ENCODE measurements at regions not wholly inside any gene's neighbourhood (a gene's known extent, or its start where the extent isn't known, plus 50 kb on each side); places are given as distances from the start of the nearest gene placed in this dataset.

DNA sequence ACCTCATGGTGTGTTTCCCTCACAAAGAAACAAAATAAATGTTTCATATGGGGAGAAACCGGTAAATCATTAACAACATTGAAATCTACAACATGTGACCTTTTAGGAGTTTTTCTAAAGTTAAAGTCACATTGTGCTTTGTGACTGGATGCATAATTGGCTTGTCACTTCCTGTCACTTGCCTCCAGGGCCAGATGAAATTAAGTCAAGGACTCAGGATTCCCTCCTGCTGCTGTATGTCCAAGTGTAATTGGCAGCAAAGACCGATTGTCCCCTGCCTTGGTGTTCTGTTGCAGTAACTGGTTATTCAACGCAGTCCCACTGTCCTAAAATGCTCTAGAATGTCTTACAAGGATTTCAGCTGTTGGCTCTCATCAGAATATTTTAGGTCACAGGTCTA lies 448.2 kb downstream of the LIG4 start:
- DNase-seq (ENCODE audit: low read depth in 1 of 2, low spot score in 1 of 2) = no peak

DNA sequence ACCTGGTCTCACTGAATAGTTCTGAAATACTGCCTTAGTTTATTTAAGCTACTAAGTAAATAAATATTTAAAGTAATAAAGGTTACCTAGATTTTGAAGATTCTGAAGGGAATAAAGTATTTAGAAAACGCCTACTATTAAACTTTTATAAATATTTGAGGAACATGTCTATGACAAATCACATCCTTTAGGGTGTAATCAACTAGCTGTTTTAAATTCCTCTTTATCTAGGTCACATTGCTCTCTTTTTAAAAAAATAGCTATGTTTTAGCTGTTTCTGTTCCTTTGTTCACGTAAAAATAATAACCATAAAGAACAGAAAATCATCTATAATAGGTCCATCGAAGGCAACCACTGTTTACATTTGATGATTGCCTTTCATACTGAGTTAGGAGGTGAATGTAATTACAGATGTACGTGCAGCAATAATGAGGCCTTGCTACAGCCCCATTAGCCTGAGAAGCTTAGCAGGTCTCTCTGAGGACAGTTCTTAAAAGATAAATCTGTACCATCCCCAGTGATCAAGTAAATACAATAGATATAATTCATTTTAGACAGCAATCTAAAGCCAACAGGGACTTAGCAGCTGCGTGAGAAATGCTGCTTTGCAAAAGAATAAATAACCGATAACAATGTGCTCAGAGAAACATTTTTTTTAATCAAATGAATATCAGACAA lies 449.5 kb downstream of the LIG4 start:
- no peak for DNase-seq (ENCODE audit: low read depth in 1 of 2, low spot score in 1 of 2)

DNA sequence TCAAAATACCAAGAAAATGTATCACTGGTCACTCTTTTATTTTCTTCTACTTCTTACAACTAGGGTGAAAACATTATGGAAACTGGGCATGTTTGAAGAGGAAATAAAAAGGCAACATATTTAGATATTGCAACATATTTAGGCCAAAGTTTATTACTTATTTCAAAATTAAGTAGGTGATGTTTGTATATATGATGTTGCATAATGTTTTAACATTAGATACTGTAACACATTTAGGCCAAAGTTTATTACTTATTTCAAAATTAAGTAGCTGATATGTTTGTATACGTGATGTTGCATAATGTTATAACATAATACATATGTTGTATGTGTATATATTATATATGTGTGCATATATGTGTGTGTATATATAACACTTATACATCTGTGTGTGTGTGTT lies 451.3 kb downstream of the LIG4 start:
- no peak for DNase-seq (ENCODE audit: low read depth in 1 of 2, low spot score in 1 of 2)

DNA sequence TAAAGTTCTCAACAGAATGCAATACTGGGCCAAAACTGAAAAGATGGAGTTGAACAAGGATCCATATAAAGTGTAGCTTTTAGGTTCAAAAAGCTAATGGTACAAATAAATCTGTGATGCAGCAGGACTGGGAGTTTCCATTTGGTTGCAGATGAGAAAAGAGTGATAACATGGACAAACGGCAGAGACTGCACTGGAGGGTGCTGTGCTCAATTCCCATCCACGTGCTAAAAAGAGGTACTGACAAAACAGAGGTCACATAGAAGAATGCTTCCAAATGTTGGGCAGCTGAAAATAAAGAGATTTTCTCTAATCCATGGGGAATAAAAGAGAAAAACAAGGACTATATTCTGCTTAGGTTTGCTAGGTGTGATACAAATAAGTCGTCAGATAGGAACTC lies 461.6 kb downstream of the LIG4 start:
- no peak for DNase-seq (ENCODE audit: low read depth in 1 of 2, low spot score in 1 of 2)

DNA sequence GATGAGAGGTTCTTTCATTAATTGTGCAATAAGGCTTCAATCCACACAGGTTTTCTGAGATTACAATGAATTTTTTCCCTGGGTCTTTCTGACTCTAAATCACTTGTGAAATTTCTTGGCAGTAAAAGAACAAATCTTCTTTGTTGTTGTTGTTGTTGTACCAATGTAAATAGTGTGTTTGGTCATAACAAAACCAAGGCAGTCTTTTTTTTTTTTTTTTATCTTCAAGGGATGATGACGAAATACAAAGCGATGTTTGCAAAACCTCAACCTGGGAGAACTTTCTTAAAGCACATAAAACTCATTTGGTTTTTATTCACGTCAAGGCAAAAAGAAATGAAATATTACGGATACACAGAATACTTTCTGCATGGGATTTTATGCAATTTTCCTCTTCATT lies 462.0 kb downstream of the LIG4 start:
- no peak for DNase-seq (ENCODE audit: low read depth in 1 of 2, low spot score in 1 of 2)

DNA sequence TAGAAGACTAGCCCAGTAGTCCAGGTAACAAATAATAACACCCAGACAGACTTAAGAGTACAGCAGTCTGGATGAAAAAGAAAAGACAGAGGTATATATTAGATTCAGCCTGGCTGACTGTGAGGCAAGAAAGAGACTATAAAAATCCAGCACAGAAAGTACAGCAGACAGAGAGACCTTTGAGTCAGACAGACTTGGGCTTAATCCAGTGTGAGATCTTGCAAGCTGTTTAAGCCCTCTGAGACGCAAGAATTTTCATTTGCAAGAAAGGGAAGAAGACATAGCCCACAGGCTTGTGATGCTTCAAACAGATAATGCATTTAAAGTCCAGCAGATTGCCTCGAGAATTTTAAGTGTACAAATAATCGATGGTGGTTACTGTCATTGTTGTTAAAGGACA lies 471.4 kb downstream of the LIG4 start:
- DNase-seq (ENCODE audit: low read depth in 1 of 2, low spot score in 1 of 2) = no peak

DNA sequence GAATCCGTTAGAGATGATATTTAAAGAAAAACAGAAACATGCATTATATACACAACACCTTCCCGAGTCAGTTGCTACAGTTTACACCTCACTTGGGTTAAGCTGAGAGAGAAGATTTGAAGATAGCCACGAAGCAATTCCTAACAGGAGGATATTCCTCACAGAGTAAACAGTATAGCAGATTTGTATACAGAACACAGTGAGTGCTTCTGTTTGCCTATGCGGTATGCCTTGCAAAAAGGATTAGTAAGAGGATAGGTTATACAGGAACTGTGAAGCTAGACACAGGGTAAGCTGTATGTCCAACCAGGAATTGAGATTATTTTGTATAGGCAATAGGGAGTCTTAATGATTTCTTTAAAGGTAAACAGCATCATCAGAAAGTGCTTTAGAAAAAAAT lies 471.8 kb downstream of the LIG4 start:
- DNase-seq (ENCODE audit: low read depth in 1 of 2, low spot score in 1 of 2) = no peak

DNA sequence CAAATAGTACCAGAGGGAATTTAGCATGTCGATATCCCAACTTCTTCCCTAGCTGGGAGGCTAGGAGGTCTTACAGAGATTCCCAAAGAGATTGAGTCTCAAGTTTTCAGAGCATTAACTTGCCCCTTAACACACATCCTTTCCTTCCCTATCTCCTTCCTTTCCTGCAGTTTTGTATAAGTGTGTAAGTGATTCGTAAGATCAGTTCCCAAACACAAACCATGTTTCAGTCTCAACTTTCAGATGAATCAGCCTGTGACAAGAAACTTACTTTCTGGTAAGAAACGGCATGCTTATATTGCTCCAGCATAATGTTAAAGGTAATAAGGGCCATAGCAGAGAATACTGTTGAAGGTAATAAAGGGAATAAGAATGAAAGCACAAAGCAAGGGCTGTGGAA lies 472.2 kb downstream of the LIG4 start:
- DNase-seq (ENCODE audit: low read depth in 1 of 2, low spot score in 1 of 2) = no peak

DNA sequence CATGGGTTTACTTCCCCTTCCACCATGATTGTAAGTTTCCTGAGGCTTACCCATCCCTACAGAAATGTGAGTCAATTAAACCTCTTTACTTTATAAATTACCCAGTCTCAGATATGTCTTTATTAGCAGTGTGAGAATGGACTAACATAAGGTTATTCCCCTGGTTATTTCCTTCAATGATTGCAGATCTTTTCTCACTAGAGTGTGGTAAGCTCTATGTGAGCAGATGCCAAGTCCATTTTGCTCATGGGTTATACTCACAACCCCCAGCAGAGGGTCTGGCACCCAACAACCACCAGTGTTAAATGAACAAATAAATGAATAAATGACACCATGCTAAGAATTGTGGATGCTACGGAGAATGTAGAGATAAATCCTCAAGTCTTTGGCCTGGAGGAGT lies 472.8 kb downstream of the LIG4 start:
- DNase-seq (ENCODE audit: low read depth in 1 of 2, low spot score in 1 of 2) = no peak

DNA sequence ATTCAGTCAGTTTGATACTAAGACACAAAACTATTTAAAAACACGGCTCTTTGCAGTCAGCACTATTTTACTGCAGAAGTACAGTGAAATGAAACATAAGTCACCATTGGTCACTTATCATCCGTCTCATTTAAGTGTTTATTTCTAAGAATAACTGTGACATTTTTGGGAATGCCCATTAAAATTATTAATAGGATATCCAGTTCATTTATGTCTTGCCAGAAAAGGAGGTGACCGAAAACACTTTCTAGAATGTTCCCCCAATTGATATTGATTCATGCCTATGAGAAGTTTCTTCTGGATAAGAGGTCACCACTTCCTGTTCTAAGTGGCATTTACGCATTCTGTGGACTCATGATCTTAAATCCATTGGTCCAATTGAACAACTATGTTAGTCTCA lies 477.3 kb downstream of the LIG4 start:
- DNase-seq (ENCODE audit: low read depth in 1 of 2, low spot score in 1 of 2) = no peak

DNA sequence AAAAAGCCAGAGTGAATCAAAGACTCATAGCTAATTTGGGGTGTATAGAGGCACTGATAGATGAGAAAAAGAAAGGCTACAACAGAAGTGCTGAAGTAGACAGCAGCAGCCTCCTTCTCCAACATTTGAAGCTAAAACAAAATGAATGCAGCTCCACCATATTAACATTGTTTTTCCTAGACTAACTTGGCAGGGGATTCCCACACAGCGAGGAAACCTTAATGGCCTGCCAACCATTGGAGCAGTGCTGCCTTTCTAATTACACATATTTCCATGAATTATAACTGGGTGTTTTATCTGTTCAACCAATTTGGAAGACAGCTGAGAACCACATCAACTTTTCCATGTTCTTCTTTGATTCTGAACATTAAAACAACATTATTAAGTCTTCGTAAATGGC lies 478.6 kb downstream of the LIG4 start:
- no peak for DNase-seq (ENCODE audit: low read depth in 1 of 2, low spot score in 1 of 2)

DNA sequence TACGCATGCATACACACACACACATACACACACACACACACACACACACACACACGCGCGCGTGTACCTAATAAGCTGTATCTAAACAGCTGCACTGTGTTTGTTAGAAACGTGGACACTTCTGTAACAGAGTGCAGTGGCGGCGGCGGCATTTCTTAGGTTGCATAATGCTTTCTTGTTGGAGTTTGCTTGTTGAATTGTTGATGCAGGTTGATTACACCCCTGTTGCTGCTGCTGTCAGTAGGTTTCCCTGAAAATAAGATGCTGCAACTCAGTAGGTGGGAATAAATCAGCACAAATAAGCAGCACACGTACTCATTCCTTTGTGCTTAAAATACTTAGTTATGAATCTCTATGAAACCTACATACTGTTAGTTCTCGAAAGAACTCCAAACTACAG lies 479.2 kb downstream of the LIG4 start:
- no peak for DNase-seq (ENCODE audit: low read depth in 1 of 2, low spot score in 1 of 2)

DNA sequence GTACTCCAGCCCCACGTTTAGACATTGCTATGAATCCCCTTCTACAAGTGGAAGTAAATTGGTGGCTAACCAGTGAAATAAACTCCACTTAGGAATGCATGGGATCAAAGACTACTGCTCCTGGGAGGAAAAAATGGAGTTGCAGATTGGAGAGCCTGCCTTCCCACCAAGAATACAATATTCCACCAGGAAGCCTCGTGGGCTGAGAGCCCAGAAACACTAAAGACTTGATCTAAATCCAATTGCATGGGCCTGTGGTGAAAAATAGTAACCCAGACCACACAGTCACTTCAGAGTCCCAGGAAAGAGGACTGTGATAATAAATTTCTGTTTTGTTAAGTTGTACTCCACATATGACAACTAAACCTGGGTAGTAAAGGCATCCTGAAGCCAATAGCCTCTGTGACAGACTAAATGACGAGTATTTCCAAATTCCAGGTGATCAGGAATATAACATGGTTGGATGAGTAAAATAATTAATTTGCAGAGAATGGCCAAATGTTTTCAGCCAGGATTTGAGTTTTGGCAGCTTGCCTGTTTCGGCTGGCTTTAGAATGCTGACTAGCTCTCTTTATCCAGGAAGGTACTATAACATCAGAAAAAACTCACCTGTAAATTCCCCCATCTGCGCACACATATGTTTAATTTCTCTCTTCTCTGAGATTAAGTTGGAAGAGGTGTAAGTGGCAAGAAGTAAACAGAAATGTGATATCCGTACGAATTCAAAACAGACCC lies 480.3 kb downstream of the LIG4 start:
- DNase-seq (ENCODE audit: low read depth in 1 of 2, low spot score in 1 of 2) = no peak

DNA sequence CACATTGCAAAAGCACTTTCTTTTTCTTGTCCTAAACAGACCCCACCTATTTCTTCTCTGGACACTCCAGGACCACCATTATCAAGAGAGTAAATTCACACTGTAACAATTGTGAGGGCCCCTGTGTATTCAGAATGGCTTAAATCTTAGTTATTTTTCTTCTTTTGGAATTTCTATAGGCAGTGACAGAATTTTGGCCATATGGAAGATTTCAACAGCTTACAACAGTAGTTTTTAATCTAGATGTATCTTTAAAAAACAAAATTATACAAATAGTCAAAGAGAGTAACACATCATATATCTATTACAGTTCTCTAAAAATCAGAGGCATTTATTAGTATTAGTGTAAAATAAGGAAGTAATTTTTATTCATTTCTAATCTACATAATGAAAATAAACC lies 482.1 kb downstream of the LIG4 start:
- DNase-seq (ENCODE audit: low read depth in 1 of 2, low spot score in 1 of 2) = no peak

DNA sequence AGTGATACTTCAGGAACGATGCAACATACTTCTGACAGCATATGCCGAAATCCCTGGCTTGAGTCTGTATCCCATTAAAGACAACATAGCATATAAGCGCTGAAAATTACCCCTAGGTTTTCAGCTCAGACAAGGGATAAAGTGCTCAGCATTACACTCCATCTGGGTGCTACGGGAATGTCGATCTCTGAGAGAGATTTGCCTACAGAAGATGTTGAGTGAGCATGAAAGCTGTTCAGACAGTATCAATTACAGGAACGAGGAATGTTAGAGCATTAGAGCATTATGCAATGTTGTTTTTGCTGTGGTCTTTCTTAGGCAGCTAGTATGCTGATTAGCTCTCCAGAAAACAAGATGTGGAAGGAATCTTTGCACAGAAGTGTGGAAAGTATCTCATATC lies 484.5 kb downstream of the LIG4 start:
- DNase-seq (ENCODE audit: low read depth in 1 of 2, low spot score in 1 of 2) = no peak

DNA sequence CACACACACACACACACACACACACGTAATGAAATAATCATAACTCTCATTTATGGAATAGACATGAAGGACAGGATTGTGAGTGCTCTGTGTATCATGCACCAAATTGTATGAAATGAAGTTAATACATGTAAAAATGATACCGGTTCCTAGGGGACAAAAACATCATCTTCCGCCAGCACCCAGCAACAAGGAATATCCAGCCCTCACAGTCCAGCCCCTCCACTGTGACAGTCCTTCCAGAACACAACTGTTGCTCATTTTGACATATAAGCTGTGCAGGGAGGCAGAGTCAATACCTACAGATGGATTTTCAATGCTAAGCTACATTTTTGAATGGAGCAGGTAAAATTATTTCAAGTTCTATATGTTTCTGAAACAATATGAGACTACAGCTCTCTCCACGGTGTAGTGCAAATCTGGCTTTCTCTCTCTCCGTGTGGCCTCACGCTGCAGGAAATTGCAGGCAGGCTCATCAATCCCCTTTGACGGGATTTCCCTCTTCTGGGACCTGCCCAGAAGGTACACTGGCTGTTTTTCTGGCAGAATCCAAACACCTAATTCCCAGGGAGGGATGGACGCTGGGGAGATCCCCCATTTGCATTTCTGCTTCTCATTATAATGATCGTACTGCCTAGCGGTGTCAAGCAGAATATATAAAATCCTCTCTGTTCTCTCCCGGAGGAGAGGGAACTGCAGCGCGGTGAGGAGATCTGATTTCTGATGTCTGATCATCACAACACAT lies 494.0 kb downstream of the LIG4 start:
- no peak for DNase-seq (ENCODE audit: low read depth in 1 of 2, low spot score in 1 of 2)

DNA sequence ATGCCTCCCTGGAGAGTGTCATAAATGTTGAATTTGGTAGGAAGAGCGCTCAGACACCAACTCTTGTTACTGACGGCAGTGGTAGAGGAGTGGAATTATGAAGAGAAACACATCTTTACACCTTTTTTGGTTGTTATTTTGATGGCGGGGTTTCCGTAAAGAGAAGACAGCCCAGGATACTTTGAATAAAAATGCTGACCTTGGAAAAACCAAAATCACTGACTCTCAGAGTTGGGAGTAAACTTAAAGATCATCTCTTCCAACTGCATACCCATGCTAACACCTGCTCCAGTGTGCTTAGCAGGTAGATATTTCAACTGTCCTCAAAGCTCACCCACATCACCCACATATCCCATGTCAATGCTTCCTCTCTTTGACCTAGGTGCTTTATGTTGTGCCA lies 498.6 kb downstream of the LIG4 start:
- no peak for DNase-seq (ENCODE audit: low read depth in 1 of 2, low spot score in 1 of 2)

DNA sequence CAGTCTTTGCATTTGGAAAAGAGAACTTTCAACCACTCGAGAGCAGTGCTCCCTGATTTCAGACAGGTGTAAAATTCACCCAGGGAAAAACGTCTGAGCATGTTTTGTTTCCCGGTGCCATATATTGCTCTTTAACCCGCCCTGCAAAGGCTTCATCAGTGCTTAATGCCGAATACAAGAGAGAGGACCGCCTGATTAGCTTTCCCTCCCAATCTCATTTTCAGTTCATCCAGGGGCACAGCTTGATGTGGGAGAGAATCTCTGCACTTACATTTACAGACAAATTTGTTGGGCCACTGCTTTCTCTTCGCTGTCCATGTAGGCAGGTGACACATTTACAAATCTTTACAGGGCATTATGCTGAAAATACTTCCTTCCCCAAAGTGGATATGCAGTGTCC lies 499.1 kb downstream of the LIG4 start:
- DNase-seq (ENCODE audit: low read depth in 1 of 2, low spot score in 1 of 2) = no peak

DNA sequence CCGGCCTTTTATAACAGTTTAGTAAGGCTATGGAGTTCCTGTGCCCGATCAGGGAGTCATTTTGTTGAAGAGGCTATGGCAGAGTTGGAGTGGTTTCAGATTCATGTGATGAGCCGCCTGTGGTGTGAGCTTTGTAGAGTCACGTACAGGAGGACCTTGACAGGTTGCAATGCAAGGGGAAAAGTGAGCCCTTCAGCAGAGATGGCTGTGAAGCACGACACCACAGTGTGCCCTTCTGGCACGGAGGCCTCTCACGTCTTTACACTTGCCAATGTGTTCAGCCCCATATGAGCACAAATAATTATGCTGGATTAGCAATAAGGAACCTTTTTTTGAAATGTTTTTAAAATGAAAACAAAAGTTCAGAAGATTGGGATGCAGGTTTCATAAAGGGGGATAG lies 499.8 kb downstream of the LIG4 start:
- DNase-seq (ENCODE audit: low read depth in 1 of 2, low spot score in 1 of 2) = no peak

DNA sequence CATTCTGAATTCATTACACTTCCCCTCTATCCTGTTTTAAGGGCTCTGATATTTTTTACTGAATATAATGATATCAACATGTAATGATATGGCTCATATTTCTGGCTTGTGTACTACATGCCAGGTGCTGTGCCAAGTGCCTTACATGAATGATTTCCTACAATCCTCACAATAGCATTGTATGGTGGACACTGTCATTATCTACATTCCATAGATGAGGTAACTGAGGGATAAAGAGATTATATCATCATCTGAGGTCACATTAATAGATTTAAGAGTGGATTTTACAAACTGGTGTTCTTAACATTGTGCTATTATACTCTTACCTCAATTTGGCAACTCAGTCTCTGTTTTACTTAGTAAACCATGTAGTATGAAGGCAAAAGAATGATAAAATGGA lies 502.0 kb downstream of the LIG4 start:
- no peak for DNase-seq (ENCODE audit: low read depth in 1 of 2, low spot score in 1 of 2)

DNA sequence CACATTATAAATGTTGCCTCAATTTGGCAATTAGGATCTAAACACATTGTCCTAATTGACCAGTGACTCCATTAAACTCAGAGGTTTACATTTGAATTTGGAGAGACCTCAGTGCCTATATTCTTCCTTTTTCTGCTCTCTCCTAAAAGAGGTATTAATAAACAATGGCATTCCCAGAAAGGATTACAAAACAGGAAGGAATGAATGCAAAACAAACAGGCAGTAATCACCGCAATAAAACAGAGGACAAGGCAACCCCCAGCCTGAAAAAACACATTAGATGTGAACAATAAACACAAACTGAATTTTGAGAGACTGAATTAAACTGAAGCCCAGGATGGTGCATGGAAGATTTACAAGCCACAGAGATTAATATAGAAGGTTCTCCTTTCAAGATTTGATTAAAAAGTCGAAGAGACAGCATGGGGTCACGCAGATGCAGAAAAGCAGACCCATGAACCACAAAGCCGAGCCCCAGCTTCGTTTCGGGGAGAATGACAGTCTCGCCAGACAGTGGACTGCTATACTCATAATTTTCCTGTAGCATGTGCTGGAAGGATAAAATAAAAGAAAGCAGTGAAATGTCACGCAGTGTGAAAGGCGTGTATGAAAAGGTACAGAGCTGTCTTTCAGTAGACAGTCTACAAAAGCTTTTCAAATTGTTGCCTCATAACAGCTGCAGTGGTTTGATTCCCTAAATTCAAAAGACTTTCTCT lies 503.0 kb downstream of the LIG4 start:
- DNase-seq (ENCODE audit: low read depth in 1 of 2, low spot score in 1 of 2) = no peak

DNA sequence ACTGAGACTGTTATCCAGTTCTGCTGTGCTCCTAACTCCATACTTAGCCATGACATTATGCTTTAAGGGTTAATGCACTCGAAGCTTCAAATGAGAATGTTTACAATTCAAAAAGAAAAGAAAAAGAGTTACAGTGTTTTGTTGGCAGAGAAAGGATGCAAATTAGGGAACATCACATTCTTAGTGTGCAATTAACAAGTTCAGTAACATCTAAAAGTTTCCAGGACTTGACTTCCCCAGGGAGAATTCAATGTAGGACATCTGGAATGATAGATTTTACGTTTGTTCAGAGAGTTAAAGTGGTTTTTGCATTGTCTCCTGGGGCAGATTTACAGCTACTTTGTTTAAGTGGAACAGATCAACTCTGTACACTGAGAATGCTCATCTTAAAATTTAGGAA lies 525.2 kb downstream of the LIG4 start:
- DNase-seq (ENCODE audit: low read depth in 1 of 2, low spot score in 1 of 2) = no peak
